ENCODE measurements at regions not wholly inside any gene's neighbourhood (a gene's known extent, or its start where the extent isn't known, plus 50 kb on each side); places are given as distances from the start of the nearest gene placed in this dataset.

- DNase-seq: no peak
Measured at GRCh38 chr21:35586305-35586704, 474.0 kb downstream of the SETD4 start.

DNA sequence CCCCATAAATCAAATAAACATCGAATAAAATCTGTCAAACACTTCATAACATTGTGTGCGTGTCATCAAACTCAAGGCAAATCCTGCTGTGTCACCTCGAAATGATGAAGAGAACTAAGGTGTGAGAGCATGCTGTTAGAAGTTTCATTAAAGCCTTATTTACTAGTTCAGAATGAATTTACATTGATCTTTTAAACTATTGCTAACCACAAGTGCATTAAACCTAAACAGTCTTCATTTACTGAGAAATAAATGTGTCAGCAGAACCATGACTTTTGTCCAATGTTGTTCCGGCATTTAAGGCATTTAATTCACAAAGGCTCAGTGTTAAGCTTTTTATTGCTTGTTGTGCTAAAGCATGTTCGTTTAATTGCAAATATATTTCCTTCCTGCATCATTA, 474.4 kb downstream of the SETD4 start:
- DNase-seq: no peak

- DNase-seq: no peak
Measured at GRCh38 chr21:35585155-35585554, 475.2 kb downstream of the SETD4 start.

GRCh38 chr21:35583566-35584216, 476.6 kb downstream of the SETD4 start:
- no peak for DNase-seq

- DNase-seq: no peak
Measured at GRCh38 chr21:35582731-35583130, 477.6 kb downstream of the SETD4 start.

GRCh38 chr21:35581640-35582039, 478.7 kb downstream of the SETD4 start:
- DNase-seq: no peak

- DNase-seq: no peak
Measured at GRCh38 chr21:35579520-35580293, 480.6 kb downstream of the SETD4 start.

GRCh38 chr21:35578831-35579471, 481.4 kb downstream of the SETD4 start:
- no peak for DNase-seq

GRCh38 chr21:35578347-35578782, 482.0 kb downstream of the SETD4 start:
- no peak for DNase-seq

- DNase-seq: no peak
Measured at GRCh38 chr21:35575280-35575915, 484.9 kb downstream of the SETD4 start.

GRCh38 chr21:35573472-35574374, 486.6 kb downstream of the SETD4 start:
- no peak for DNase-seq

GRCh38 chr21:35571910-35572309, 488.4 kb downstream of the SETD4 start:
- DNase-seq: no peak

- no peak for DNase-seq
Measured at GRCh38 chr21:35568643-35569042, 491.7 kb downstream of the SETD4 start.

GRCh38 chr21:35566874-35567273, 493.5 kb downstream of the SETD4 start:
- no peak for DNase-seq

DNA sequence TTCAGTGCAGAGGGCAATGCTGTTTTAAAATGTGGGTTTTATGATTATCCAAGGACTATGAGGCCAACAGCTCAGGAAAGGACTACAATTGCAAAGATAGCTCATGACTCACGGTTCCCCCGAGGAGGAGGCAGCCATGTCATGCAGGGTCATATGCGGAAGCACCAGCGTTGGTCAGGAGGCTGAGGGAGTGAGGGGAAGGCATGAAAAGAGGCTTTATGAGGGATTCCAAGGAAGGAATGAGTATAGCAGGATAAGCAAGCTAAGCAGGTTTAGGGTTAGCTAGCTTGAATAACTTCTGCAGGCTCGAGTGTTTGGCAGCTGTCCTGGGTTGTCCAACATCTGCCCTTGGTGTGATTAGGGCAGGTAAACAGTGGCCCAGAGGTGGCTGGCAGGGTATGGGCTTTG, 495.1 kb downstream of the SETD4 start:
- DNase-seq: no peak

- DNase-seq: no peak
Measured at GRCh38 chr21:35563885-35564451, 496.4 kb downstream of the SETD4 start.

DNA sequence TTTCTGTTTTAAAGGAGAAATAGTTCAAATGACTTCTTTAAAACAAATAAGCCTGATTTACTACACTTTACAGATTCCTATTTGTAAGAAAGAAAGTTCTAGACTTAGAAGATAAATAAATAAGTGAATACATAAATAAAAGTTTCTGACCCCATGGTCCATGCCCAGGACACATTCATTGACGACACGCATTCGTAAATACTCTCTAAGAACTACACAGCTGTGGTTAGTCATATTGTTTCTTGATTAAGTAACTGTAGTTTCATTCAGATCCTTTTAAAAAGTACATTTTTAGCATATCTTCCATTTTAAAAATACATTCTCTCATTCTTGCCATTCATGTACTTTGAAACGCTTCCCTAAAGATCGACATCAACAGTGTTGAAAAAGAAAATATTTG, 497.4 kb downstream of the SETD4 start:
- DNase-seq: no peak

DNA sequence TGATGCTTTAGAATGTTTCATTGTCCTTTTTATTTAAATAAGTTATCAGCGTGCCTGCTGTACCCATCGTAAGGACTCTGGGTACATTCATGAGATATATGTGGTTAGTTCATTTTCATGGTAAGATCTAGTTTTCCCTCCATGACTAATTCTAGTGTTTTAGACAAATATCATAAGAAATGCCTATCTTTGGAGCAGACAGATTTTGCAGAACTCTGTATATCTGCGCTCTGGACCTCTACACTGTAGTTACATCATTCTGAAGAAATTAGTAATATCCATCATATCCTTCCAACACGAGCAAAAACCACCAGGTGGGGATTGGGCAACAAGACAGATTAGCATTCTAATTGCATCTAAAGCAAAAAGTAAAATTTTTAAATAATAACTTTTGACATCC, 499.2 kb downstream of the SETD4 start:
- no peak for DNase-seq

GRCh38 chr21:35559829-35560225, 500.5 kb downstream of the SETD4 start:
- DNase-seq: no peak

DNA sequence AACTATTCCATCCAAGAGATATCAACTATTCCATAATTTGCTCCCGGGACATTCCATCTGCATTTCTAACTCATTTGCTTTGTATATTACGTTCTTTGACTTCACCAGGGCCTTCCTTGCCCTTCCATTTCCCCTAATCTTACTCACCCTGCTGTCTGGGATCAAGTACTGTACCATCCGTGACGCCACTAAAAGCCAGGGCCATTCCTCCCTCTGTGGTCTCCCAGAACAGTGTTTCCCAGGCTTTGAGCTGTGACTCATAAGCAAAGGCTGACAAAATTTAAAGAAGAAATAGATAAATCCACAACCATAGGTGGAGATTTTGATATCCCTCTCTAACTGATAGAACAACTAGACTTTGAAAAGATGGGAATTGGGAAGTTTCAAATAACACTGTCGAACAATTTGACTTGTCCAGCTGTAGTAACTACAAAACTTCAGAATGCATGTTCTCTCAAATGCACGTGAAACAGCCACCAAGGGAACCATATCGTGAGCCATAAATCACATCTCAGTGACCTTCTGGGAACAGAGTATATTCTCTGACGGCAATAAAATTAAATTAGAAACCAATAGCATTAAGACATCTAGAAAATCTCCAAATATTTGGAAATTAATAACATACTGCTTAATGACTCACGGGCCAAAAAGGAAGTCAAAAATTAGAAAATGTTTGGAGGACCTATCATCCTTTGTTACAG, 501.0 kb downstream of the SETD4 start:
- no peak for DNase-seq

DNA sequence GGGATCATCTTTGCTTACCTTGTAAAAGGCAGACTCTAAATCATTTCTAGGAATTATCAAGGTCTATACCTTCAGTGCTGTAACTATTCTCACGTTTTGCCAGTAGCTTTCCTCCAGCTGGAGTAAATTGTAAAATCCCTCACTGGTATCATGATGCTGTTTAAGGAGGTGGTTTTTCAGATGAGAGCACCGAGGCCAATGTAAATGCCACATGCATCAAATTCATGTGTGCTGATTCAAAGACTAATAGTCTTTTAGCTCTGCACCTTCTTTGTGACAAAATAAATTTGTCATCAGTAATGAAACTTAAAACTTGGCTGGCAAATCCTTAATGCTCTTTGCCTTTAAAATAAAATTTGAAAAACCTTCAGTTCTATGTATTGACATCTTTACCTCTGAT, 503.8 kb downstream of the SETD4 start:
- no peak for DNase-seq
